T-helper 2 cell treated with Interferon-gamma antibody and Interleukin-4, amounts not matched to agents 100 ng/mL and 5 ng/mL, for 36 hours (primary cell): ENCODE measurements at regions not wholly inside any gene's neighbourhood (a gene's known extent, or its start where the extent isn't known, plus 50 kb on each side); places are given as distances from the start of the nearest gene placed in this dataset.

ENCODE experiments used
- intact Hi-C: fragments of 100-400 bp; cut with micrococcal nuclease; formaldehyde crosslinking; loops from one replicate; pipeline ENCODE4 v1.15.1; 2023

GRCh38 chr3:177554895-177555759 is 357.8 kb upstream of the TBL1XR1 start:
- intact Hi-C loops, result no loop called here

DNA sequence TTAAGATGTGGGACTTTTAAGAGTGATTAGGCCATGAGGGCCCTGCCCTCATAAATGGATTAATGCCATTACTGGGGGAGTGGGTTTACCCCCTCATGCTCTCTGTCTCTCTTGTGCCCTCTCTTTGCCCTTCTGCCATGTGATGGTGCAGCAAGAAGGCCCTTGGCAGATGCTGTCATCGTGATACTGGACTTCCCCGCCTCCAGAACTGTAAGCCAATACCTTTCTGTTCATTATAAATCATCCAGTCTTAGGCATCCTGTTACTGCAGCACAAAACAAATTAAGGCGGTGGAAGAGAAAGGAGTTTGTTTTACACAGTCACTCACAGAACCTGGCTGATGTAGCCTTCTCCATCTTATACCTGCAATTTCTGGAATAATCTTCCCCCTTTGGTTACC is 360.3 kb upstream of the TBL1XR1 start:
- intact Hi-C loops, result no loop called here

GRCh38 chr3:177561365-177561764 is 364.1 kb upstream of the TBL1XR1 start:
- intact Hi-C loops, result no loop called here

DNA sequence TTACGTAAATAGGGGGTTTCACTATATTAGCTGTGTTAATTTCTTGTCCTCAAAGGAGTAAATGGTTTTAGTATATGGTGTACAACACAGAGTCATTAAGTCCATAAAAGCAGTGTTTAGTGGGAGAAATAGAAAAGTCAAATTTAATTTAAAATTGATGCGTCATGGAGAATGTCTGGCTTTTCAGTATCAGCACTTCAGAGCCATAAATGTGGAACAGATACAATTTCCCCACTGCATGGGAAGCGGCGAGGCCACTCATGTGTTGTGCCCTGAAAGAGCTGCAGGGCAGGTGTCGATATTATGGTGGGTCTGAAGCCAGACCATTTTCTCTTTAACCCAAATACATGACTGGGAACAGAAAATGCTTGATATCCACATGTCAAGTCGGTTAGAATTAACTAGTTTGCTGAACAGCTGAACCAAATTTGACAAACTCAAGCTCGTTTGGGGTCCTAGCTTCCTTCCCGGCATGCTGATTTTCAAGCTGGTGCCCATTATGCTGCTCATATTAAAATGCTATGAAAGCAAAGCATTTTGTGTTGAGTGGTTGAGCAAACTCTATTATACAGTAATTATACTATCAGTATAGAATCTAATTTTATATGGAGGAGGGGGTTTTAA is 364.6 kb upstream of the TBL1XR1 start:
- intact Hi-C loops, result no loop called here

- intact Hi-C loops, result no loop called here
Measured at GRCh38 chr3:177563243-177563780, 366.0 kb upstream of the TBL1XR1 start.

DNA sequence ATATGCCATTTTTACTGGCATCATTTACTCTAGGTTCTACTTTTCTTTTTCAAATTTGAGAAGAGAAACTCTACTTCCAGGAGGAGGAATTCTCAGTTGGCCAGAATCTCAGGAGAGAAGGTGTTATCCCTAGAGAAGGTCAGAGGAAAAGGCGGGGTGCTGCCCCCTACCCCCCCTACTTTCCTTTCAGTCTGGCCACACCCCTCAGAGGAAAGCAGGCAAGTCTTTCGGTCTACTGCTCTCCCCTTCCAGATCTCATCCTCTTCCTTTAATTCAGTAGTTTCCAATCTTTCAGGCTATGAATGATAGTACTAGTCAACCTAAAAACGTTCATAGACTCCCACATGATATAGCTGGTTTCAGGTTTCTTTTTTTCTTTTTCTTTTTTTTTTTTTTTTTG is 366.5 kb upstream of the TBL1XR1 start:
- intact Hi-C loops, result no loop called here

DNA sequence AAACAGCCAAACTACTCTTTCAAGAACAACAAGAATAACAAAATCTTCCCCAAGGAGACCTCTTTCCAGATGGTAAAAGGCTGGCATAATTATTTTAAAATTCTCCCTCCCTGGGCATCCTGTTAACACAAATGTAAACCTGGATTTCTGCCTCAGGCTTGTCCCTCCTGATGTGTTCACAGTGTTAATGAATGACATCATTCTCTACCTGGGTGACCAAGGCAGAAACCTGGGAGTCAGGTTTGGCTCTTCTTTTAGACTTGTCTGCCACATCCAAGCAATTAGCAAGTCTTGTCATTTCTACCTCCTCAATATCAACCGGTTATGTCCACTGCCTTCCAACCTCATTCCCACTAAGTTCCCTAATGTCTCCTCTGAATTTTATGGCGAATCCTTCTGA is 368.7 kb upstream of the TBL1XR1 start:
- intact Hi-C loops, result no loop called here

DNA sequence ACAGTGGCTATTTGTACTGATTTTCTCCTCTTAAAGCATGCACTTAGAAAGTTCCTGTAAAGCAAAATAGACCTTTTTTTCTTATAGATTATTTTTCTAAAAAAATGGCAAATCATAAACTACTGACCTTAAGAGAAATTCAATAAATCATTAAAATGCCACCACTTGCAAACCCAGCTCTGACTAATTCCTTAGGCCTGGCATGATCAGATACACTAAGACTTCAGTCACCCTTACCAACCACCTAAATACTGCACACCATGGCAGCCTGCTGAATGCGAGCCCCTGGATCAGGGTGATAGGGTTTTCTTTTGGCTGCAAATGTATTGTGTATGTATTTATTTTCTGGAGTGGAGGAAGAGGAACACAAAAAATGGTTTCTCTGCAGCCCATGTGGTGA is 370.6 kb upstream of the TBL1XR1 start:
- intact Hi-C loops, result no loop called here

- intact Hi-C loops, result no loop called here
Measured at GRCh38 chr3:177569193-177569592, 371.9 kb upstream of the TBL1XR1 start.

GRCh38 chr3:177569875-177570657 is 372.8 kb upstream of the TBL1XR1 start:
- intact Hi-C loops, result no loop called here

GRCh38 chr3:177571271-177571943 is 374.1 kb upstream of the TBL1XR1 start:
- intact Hi-C loops, result no loop called here

DNA sequence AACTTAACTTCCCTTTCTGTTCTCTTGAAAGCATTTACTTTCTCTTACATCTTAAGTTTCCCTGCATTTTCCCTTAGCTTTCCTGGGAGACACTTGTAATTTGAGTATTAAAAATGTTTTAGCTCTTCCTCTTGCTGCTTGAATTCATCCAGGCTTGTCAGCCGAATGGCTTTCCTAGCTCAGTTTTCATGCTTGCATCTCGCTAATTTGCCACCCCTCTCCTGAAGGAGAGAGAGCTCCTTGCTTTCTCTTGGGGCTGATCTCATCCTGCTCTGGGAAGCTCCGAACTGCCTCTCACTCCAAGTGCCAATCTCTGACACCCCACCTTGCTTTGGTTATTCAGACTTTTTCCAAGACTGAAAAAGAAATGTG is 374.6 kb upstream of the TBL1XR1 start:
- intact Hi-C loops, result no loop called here

- intact Hi-C loops, result no loop called here
Measured at GRCh38 chr3:177574222-177574856, 377.1 kb upstream of the TBL1XR1 start.

DNA sequence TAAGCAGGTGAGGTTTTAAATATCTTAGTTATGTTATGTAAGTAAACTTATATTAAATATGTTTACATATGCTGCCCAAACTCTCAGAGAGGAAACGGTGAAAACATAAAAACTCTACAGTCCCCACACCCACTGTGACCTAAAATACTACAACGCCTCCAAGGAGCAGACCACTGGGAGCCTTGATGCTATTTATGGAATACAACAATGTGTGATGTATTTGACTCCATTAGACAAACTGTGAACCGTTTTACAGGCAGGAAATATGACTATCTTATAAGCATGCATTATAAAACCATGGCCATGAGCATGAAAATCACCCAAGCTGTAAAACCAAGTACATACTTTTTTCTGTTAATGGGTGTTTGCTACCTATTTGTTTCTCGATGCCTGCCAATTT is 379.5 kb upstream of the TBL1XR1 start:
- intact Hi-C loops, result no loop called here

DNA sequence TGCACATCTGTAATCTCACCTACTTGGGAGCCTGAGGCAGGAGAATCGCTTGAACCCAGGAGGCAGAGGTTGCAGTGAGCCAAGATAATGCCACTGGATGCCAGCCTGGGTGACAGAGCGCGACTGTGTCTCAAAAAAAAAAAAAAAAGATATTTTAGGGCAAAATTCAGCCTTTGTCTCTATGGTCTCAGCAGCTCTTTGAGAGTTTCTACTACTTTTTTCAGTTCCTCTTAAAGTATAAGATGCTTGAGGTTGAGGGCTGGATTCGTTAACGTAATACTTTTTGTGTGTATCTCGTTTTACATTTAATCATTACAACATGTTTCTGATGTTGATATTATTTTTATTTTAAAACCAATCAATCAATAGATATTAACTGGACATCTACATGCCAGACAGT is 381.2 kb upstream of the TBL1XR1 start:
- intact Hi-C loops, result no loop called here

DNA sequence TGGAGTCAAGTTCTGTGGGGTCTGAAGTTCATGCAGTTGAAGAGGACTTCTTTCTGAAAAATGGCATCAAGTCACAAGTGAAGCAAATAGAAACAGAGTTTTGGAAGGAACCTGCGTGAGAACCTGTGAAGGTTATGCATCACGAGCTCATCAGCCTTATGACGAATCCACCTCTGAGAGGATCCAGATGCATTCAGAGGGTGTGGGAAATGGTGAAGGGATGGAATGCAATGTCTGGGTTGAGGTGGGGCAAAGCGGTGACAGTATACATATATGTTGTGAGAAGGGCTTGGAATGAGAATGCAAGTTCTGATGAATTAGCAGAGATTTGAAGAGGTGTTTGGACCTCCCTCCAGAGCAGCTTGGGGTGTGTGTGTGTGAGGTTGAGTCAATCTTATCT is 382.1 kb upstream of the TBL1XR1 start:
- intact Hi-C loops, result no loop called here

- intact Hi-C loops, result no loop called here
Measured at GRCh38 chr3:177580437-177580836, 383.2 kb upstream of the TBL1XR1 start.

- intact Hi-C loops, result no loop called here
Measured at GRCh38 chr3:177585271-177585670, 388.0 kb upstream of the TBL1XR1 start.

- intact Hi-C loops, result no loop called here
Measured at GRCh38 chr3:177589041-177589650, 391.9 kb upstream of the TBL1XR1 start.

DNA sequence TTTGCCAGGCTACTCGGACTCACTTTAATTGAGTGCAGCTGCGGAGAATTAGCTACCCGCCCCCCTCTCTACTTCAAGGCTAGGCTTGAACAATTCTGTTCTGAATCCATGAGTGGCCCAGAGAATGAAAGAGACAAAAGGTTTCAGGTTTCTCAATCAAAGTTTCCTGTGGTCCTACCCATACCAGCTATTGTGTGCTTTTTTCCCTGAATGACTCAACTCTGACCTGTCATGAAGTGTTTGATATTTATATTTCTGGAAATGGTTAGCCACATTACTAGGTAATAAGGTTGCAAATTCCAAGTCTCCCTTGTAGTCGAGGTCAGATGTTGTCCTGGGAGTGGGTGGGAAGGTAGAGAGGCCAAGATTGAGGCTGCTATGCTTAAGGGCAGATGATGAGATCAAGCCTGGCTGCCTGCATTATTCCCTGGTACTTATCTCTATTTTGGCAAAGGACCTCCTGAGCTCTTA is 392.7 kb upstream of the TBL1XR1 start:
- intact Hi-C loops, result no loop called here
